ENCODE measurements at regions not wholly inside any gene's neighbourhood (a gene's known extent, or its start where the extent isn't known, plus 50 kb on each side); places are given as distances from the start of the nearest gene placed in this dataset.

GRCh38 chr11:128330203-128330602 lies 257.2 kb downstream of the ETS1 start:
- DNase-seq (ENCODE audit: insufficient read length, low spot score) = no peak
- FAIRE-seq = no peak

GRCh38 chr11:128328955-128329551 lies 258.3 kb downstream of the ETS1 start:
- FAIRE-seq (no peak), DNase-seq (ENCODE audit: insufficient read length, low spot score) (peak; percentile 21)

- DNase-seq (ENCODE audit: insufficient read length, low spot score) (no peak), FAIRE-seq (no peak)
These were observed 260.1 kb downstream of the ETS1 start for GRCh38 chr11:128327274-128327673.

GRCh38 chr11:128326791-128327190 lies 260.6 kb downstream of the ETS1 start:
- DNase-seq (ENCODE audit: insufficient read length, low spot score) = no peak
- no peak for FAIRE-seq

GRCh38 chr11:128324531-128325141 lies 262.7 kb downstream of the ETS1 start:
- FAIRE-seq = no peak
- DNase-seq (ENCODE audit: insufficient read length, low spot score) = no peak

DNA sequence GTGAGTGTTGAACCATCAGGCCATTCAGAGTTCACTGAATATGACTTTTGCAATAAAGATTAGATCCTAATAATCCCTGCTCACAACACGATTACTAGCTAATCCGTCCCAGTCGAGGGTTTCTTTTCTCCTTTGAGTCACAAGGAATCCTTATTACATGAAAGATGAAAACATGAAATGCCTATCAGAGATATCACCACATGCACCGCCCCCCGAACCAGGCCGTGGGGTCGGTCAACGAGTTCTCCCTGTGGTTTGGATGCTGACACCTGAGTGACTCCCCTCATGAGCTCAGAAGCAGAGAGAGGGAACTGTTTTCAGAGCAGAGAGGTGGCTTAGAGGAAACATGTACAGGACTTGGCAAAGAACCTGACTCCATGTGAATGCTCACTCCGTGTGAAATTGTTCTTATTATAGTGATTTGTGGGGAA lies 263.3 kb downstream of the ETS1 start:
- FAIRE-seq (no peak), DNase-seq (ENCODE audit: insufficient read length, low spot score) (no peak)

- FAIRE-seq = no peak
- no peak for DNase-seq (ENCODE audit: insufficient read length, low spot score)
These were observed 264.0 kb downstream of the ETS1 start for GRCh38 chr11:128323381-128323780.

DNA sequence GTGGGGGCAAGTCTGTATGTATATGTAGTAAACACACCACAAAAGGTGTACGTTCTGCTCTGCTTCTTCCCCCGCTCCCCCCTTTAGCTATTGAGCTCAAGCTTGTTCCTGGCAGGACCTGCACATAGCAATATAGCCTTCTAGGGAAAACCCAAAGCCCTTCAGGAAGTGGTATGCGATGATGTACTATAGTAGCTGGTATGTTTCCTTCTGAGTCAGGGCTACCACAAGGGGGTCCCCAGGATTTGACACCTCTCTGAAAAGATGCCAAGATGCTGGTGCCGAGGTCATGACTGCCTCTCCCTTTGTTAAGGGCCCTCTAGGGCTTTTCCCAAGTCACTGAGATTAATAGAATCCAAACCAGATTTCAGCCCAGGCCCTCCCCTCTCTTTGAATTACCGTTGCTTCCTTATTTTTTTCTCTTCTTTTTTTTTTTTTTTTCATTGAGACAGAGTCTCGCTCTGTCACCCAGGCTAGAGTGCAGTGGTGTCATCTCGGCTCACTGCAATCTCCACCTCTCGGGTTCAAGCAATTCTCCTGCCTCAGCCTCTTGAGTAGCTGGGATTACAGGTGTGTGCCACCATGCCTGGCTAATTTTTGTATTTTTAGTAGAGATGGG lies 268.4 kb downstream of the ETS1 start:
- no peak for FAIRE-seq

DNA sequence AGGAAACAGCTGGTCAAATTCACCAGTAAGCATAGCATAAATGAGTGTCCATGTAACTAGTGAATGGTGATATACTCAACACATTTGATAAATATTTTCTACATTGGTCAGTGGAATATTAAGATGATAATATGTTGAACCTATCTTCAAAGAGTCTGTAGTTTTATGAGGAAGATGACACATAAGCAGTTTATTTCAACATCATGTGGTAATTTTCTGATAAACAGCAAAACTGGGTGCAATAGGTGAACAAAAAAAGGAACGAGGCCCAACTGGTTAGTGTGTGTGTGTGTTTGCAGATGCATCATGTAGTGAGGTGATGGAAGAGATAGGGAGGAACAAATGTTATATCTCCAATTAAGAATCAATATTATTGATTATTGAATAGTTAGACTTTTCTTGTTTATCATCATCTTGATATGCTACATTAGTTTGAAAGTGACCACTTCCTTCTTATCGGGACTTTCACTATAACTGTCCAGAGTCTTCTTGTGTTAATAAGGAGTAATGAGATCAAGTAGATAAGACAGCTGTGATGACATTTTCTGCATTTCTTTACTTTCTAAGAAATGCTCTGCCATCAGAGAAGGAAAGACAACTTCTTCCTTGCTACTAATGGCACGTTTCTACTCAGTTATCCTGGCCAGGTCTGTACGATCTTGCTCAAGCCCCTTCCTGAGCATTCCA lies 270.7 kb downstream of the ETS1 start:
- FAIRE-seq = no peak

More for the DNA sequence above, 268.4 kb downstream of the ETS1 start:
- DNase-seq (ENCODE audit: insufficient read length, low spot score) = no peak

DNA sequence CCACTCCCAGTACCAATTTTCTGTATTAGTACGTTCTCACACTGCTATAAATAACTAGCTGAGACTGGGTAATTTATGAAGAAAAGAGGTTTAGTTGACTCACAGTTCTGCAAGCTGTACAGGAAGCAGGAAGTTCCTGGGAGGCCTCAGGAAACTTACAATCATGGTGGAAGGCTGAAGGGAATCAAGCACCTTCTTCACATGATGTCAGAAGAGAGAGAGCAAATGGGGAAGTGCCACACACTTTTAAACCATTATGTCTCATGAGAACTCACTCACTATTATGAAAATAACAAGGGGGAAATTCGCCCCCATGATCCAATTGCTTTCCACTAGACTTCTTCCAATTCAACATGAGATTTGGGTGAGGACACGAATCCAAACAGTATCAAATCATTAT lies 271.4 kb downstream of the ETS1 start:
- FAIRE-seq (no peak), DNase-seq (ENCODE audit: insufficient read length, low spot score) (no peak)

More for the DNA sequence above, 270.7 kb downstream of the ETS1 start:
- no peak for DNase-seq (ENCODE audit: insufficient read length, low spot score)

GRCh38 chr11:128313931-128314330 lies 273.4 kb downstream of the ETS1 start:
- FAIRE-seq (no peak), DNase-seq (ENCODE audit: insufficient read length, low spot score) (no peak)

- no peak for FAIRE-seq
- no peak for DNase-seq (ENCODE audit: insufficient read length, low spot score)
These were observed 275.3 kb downstream of the ETS1 start for GRCh38 chr11:128311742-128312719.

DNA sequence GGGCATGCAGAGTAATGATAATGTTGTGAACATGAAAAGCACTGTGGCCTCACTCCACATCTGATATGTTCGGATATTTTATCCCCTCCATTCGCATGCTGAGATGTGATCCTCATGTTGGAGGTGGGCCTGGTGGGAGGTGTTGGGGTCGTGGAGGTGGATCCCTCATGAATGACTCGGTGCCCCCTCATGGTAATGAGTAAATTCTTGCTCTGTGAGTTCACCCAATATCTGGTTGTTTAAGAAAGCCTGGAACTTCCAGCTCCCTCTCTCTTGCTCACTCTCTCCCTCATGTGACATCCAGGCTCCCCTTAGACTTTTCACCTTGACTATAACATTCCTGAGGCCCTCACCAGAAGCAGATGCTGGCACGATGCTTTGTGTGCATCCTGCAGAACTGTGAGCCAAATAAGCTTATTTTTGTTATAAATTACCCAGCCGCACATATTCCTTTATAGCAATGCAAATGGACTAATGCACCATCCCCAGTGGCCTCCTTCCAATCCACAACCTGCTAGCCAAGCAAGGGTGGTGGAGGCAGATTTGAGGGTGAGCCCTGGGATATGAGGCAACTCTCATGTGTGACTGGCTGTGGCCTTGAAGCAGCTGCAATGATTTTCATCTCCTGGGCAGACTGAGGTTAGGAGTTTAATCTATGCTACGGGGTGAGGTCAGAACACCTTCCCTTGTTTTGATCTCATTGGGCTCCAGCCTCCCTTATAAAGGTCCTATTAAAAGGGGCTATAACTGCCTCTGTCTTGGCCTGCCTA lies 276.5 kb downstream of the ETS1 start:
- FAIRE-seq = no peak
- no peak for DNase-seq (ENCODE audit: insufficient read length, low spot score)

GRCh38 chr11:128310005-128310404 lies 277.4 kb downstream of the ETS1 start:
- FAIRE-seq (no peak), DNase-seq (ENCODE audit: insufficient read length, low spot score) (no peak)

GRCh38 chr11:128308794-128309193 lies 278.6 kb downstream of the ETS1 start:
- DNase-seq (ENCODE audit: insufficient read length, low spot score) (no peak), FAIRE-seq (no peak)

GRCh38 chr11:128305588-128305987 lies 281.8 kb downstream of the ETS1 start:
- DNase-seq (ENCODE audit: insufficient read length, low spot score) = no peak
- no peak for FAIRE-seq

DNA sequence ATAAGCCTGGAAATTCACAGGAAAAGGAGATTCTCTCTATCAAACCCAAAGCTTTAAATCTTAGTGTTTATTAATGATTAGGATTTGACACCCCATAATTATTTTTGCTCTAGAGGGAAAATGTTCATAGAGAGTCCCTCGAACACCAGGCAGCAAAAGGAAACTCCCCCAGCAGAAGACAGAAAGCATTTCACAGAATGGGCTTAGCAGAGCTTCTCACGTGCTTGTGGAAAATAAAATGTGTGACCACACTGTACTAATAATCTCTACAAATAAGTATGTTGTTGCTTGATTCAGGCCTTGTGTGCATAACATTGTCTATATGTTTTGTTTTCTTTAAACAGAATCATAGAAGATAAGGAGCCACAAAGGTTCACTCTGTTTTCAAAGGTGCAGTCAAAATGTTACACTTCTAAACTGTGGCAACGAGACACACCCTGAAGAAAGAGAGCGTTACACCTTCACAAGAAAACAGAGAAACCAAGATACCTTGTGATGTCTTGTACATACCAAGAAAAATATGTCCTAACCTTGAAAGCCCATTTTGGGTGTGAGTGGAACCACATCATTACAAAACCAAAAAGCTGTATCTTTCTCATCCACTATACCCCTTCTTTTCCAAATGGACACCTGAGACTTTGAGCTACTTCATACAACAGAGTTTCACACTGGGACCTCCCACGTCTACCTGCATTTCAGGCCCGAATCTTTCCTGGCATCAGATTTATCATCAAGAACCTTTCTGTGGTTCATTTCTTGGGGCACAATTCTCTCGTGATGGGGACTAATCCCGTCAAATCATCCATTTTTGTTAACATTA lies 282.5 kb downstream of the ETS1 start:
- FAIRE-seq (no peak), DNase-seq (ENCODE audit: insufficient read length, low spot score) (no peak)

DNA sequence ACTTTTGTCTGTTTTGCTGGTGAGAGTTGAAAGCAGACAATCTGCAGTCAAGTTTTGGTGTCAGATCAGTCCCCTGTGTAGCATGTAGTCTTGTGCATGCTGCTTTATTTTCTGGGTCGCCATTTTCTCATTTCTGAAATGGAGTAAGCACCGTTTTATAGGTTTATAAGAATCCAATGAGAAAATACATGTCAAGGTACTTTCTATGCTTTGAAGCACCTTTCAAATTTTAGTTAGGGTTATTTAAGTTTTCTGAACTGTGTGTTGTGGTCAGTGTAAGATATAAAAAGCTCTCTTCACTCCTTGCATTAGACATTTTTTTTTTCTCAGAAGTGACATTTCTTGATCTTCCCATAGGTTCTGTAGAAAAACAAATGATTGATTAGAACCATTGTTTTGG lies 283.2 kb downstream of the ETS1 start:
- no peak for DNase-seq (ENCODE audit: insufficient read length, low spot score)
- FAIRE-seq = no peak

DNA sequence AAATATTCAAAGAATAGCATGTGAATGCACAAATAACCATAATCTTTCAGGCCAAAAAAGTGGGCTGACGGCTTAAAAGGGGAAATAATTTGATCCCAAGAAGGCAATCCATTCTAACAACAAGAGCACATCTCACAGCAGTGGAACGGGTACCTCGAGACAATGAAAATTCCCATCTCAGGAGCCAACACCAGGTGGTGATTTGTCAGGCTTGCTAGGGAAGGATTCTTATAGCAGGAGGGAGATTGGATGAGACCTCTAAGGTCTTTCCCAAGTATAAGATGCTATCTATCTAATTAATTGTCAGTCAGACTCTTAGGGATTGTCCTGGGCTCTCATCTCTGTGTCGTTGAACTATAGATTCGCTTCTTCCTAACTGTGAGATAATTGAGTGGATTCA lies 284.0 kb downstream of the ETS1 start:
- no peak for FAIRE-seq
- DNase-seq (ENCODE audit: insufficient read length, low spot score) = no peak
